SK-N-SH (cell line): ENCODE measurements at regions not wholly inside any gene's neighbourhood (a gene's known extent, or its start where the extent isn't known, plus 50 kb on each side); places are given as distances from the start of the nearest gene placed in this dataset.

Experiments used
- CTCF ChIP-seq: fragments of 200-600 bp; sonication (generic); IDR thresholded peaks from 2 replicates; pipeline ENCODE4 v1.6.1; 2017; ENCODE audit warnings: antibody characterized with exemption, mild to moderate bottlenecking, moderate library complexity
- ELF1 ChIP-seq: IDR thresholded peaks from 2 replicates; pipeline ENCODE4 v1.4.0; 2012
- EZH2phosphoT487 ChIP-seq: fragments of 200-600 bp; sonication (generic); IDR thresholded peaks from 2 replicates; pipeline ENCODE4 v1.6.1; 2017; ENCODE audit warnings: low read depth, mixed run types, mild to moderate bottlenecking, antibody characterized with exemption, moderate library complexity, borderline replicate concordance
- FOSL2 ChIP-seq: IDR thresholded peaks from 2 replicates; pipeline ENCODE4 v1.4.0; 2012; ENCODE audit warnings: low read depth, mild to moderate bottlenecking, moderate library complexity, borderline replicate concordance
- MAX ChIP-seq: IDR thresholded peaks from 2 replicates; pipeline ENCODE4 v1.4.0; 2012; ENCODE audit warnings: low read depth
- MEF2A ChIP-seq: IDR thresholded peaks from 2 replicates; pipeline ENCODE4 v1.4.0; 2012; ENCODE audit warnings: low read depth, borderline replicate concordance
- NFIC ChIP-seq: IDR thresholded peaks from 2 replicates; pipeline ENCODE4 v1.4.0; 2012; ENCODE audit warnings: borderline replicate concordance
- NRF1 ChIP-seq: IDR thresholded peaks from 2 replicates; pipeline ENCODE4 v1.6.1; 2012; ENCODE audit warnings: low read depth, mild to moderate bottlenecking, low read length
- PBX3 ChIP-seq: IDR thresholded peaks from 2 replicates; pipeline ENCODE4; 2012
- RCOR1 ChIP-seq: fragments of 150-350 bp; IDR thresholded peaks from 2 replicates; pipeline ENCODE4 v1.6.1; 2017; ENCODE audit warnings: antibody characterized with exemption, low read length
- REST ChIP-seq: IDR thresholded peaks from 2 replicates; pipeline ENCODE4 v1.6.1; 2012; ENCODE audit warnings: mild to moderate bottlenecking, low read depth, low read length, moderate library complexity
- RFX5 ChIP-seq: IDR thresholded peaks from 2 replicates; pipeline ENCODE4 v1.6.1; 2012; ENCODE audit warnings: mild to moderate bottlenecking, improper control_type of control experiment, low read length
- RXRA ChIP-seq: IDR thresholded peaks from 2 replicates; pipeline ENCODE4 v1.4.0; 2012; ENCODE audit warnings: low read depth, mild to moderate bottlenecking, borderline replicate concordance
- SMC3 ChIP-seq: IDR thresholded peaks from 2 replicates; pipeline ENCODE4 v1.6.1; 2012; ENCODE audit warnings: low read depth, low read length, improper control_type of control experiment
- TAF1 ChIP-seq: IDR thresholded peaks from 2 replicates; pipeline ENCODE4 v1.6.1; 2012; ENCODE audit warnings: low read depth, mild to moderate bottlenecking, low read length, moderate library complexity, borderline replicate concordance
- TCF12 ChIP-seq: IDR thresholded peaks from 2 replicates; pipeline ENCODE4 v1.4.0; 2012
- TEAD4 ChIP-seq: IDR thresholded peaks from 2 replicates; pipeline ENCODE4 v1.4.0; 2012; ENCODE audit warnings: mild to moderate bottlenecking, borderline replicate concordance; ENCODE audit not compliant: insufficient read depth
- ZBTB33 ChIP-seq: IDR thresholded peaks from 2 replicates; pipeline ENCODE4 v1.4.0; 2012; ENCODE audit warnings: low read depth, borderline replicate concordance

- TF ChIP-seq RFX5 = no peak
- TF ChIP-seq MEF2A = no peak
- TF ChIP-seq RCOR1 = no peak
- peak; percentile 60; the same call in 1 of the 2 replicates for TF ChIP-seq FOSL2
- TF ChIP-seq REST = no peak
- no peak for TF ChIP-seq SMC3
- peak; percentile 80 for TF ChIP-seq PBX3
- TF ChIP-seq CTCF = no peak
- TF ChIP-seq NFIC = peak; percentile 94
- TF ChIP-seq TCF12 = peak; percentile 77
- TF ChIP-seq TAF1 = no peak
- no peak for TF ChIP-seq MAX
- no peak for TF ChIP-seq EZH2phosphoT487
- TF ChIP-seq NRF1 = no peak
- no peak for TF ChIP-seq ELF1
- TF ChIP-seq RXRA = peak; percentile 30; the same call in 1 of the 2 replicates
- no peak for TF ChIP-seq ZBTB33
- peak; percentile 63; the same call in 1 of the 2 replicates for TF ChIP-seq TEAD4
These were observed 1014.3 kb downstream of the CBLN2 start (continued) for GRCh38 chr18:71529703-71530303.
